MCF 10A (cell line): ENCODE measurements at regions not wholly inside any gene's neighbourhood (a gene's known extent, or its start where the extent isn't known, plus 50 kb on each side); places are given as distances from the start of the nearest gene placed in this dataset.

Experiments
- BruUV-seq: library from RNA; stranded (reverse); fragments of 400-500 nt; replicated peaks from 2 replicates; lab custom pipeline; 2021; lab: Mats Ljungman, UMichigan
- CTCF ChIA-PET: fragments of 300-600 bp; sonication (Branson Sonifier 250); formaldehyde crosslinking; extraction: SDS; loops from one replicate; lab custom pipeline; 2021; ENCODE audit warnings: antibody characterized with exemption, inconsistent platforms; lab: Yijun Ruan, JAX
- POLR2A ChIA-PET: fragments of 300-600, 350-650 bp; sonication (Branson Sonifier 250); formaldehyde crosslinking; extraction: SDS; loops from one replicate; lab custom pipeline; 2020; ENCODE audit warnings: antibody characterized with exemption, inconsistent platforms; lab: Yijun Ruan, JAX
- DNase-seq: peaks from one replicate; pipeline ENCODE4 v3.0.0-alpha.2; 2018; ENCODE audit not compliant: unreplicated experiment
- H3K27ac Mint-ChIP-seq: one replicate; pipeline ENCODE4 v1.8.0; 2022; ENCODE audit warnings: mild to moderate bottlenecking, low read depth, mixed read lengths; ENCODE audit not compliant: unreplicated experiment
- H3K27me3 Mint-ChIP-seq: one replicate; pipeline ENCODE4 v1.8.0; 2022; ENCODE audit warnings: mixed read lengths; ENCODE audit not compliant: insufficient read depth, unreplicated experiment
- H3K36me3 Mint-ChIP-seq: one replicate; pipeline ENCODE4 v1.8.0; 2022; ENCODE audit warnings: mild to moderate bottlenecking, moderate library complexity, mixed read lengths; ENCODE audit not compliant: insufficient read depth, unreplicated experiment
- H3K4me1 Mint-ChIP-seq: one replicate; pipeline ENCODE4 v1.8.0; 2022; ENCODE audit warnings: mixed read lengths; ENCODE audit not compliant: insufficient read depth, unreplicated experiment
- H3K4me3 Mint-ChIP-seq: one replicate; pipeline ENCODE4 v1.8.0; 2022; ENCODE audit warnings: mild to moderate bottlenecking, moderate library complexity, mixed read lengths; ENCODE audit not compliant: unreplicated experiment
- H3K9me3 Mint-ChIP-seq: one replicate; pipeline ENCODE4 v1.8.0; 2022; ENCODE audit warnings: mixed read lengths; ENCODE audit not compliant: unreplicated experiment
- intact Hi-C: fragments of 100-400 bp; cut with micrococcal nuclease; formaldehyde crosslinking; loops from 2 replicates; pipeline ENCODE4 v1.14.1; 2022
- TF ChIP-seq, protein P1 (sequence below): fragments of 200-600 bp; IDR thresholded peaks from one replicate; pipeline ENCODE4 v1.8.0; 2022; ENCODE audit warnings: antibody characterized with exemption, mild to moderate bottlenecking; ENCODE audit not compliant: unreplicated experiment

DNA sequence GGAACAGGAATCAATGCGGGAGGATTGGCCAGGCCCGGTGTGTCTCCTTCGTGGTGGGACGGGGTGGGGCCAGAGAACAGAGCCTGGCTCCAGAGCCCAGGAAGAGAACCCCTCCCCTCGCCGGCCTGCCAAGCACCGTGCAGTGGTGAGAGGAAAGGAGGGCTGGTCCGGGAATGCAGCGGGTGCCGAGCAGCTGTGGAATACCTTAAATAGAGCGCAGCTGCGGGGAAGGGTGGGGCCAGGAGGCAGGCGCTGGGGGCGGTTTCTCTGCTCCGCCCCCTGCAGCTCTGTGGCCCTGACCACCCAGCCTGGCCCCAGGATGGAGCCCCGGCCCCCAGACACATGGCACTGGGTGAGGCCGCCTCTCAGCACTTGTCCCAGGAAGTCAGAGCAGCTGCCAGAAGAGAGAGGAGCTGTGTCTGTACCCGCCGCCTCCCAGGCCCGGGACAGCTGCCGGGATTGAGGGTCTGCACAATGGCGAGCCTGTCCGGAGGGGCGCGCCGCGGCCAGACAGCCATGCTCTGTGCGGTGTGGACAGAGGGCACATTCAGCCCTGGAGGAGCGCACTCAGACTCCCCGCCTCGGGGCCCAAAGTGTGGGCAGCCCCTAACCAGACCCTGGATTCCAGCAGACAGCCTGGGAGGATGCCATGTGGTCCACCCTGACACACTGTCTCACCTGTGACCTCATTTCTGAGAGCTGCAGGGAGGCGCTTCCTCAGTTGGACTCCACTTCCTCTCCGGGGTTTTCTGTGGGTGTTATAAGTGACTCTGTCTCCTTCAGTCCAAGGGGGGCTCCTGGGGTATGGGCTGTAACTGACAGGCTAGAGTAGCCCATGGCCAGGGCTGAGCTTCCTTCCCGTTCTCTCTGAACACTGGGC lies 268.8 kb downstream of the SEC14L1 start:
- H3K4me1 Mint-ChIP-seq: peaks cover 60% of the 10 kb centered on the region
- H3K9me3 Mint-ChIP-seq: no peaks in the 10 kb centered on the region
- peak; percentile 39 for DNase-seq
- H3K4me3 Mint-ChIP-seq: peak overlapping the region; percentile 37
- intact Hi-C loops: loop anchor here (5.0 kb wide), 1 partner anchor 42 kb away; no protein-coding TSS in a partner anchor
- H3K27me3 Mint-ChIP-seq: no peaks in the 10 kb centered on the region
- TF ChIP-seq, protein P1, sequence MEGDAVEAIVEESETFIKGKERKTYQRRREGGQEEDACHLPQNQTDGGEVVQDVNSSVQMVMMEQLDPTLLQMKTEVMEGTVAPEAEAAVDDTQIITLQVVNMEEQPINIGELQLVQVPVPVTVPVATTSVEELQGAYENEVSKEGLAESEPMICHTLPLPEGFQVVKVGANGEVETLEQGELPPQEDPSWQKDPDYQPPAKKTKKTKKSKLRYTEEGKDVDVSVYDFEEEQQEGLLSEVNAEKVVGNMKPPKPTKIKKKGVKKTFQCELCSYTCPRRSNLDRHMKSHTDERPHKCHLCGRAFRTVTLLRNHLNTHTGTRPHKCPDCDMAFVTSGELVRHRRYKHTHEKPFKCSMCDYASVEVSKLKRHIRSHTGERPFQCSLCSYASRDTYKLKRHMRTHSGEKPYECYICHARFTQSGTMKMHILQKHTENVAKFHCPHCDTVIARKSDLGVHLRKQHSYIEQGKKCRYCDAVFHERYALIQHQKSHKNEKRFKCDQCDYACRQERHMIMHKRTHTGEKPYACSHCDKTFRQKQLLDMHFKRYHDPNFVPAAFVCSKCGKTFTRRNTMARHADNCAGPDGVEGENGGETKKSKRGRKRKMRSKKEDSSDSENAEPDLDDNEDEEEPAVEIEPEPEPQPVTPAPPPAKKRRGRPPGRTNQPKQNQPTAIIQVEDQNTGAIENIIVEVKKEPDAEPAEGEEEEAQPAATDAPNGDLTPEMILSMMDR: no peak
- peaks cover 35% of the 10 kb centered on the region for H3K36me3 Mint-ChIP-seq
- POLR2A ChIA-PET: interaction anchor here (0.6 to 7.1 kb wide), 3 partner anchors 15 to 133 kb away, joined by 3 to 112 read pairs (median 3); no protein-coding TSS in a partner anchor
- no TSS peak for BruUV-seq
- CTCF ChIA-PET: interaction anchor here (0.5 to 3.1 kb wide), 5 partner anchors 9 to 972 kb away, joined by 4 to 15 read pairs (median 4); no protein-coding TSS in a partner anchor
- peak overlapping the region; percentile 79 for H3K27ac Mint-ChIP-seq

DNA sequence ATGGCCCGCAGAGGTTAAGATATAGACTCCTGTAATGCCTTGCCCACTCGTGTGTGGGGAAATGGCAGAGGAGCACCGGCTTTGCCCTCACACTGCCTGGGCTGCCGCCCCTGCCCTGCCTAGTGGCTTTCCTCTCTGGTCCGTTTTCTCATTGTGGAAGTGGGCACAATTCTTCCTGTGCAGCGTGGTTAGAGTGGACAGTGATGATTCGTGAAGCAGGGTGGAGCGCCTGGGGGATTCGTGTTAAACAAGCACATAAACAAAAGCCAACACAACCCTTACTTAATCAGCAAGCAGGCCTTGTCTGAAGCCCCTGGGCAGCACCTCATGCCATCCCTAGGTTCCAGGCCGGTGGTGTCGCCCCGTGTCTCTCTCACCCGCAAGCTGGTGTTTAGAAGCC lies 269.7 kb downstream of the SEC14L1 start:
- H3K9me3 Mint-ChIP-seq: no peaks in the 10 kb centered on the region
- H3K4me3 Mint-ChIP-seq: no peak overlapping the region
- TF ChIP-seq, protein P1: no peak
- ChIA-PET CTCF (interaction anchor here (0.5 to 3.1 kb wide), 5 partner anchors 9 to 195 kb away, joined by 4 to 15 read pairs (median 5); no protein-coding TSS in a partner anchor), POLR2A (interaction anchor here (0.6 to 7.1 kb wide), 4 partner anchors 14 to 256 kb away, joined by 3 to 112 read pairs (median 3); no protein-coding TSS in a partner anchor)
- no peaks in the 10 kb centered on the region for H3K27me3 Mint-ChIP-seq
- BruUV-seq: no TSS peak
- H3K36me3 Mint-ChIP-seq: peaks cover 41% of the 10 kb centered on the region
- H3K4me1 Mint-ChIP-seq: peaks cover 53% of the 10 kb centered on the region
- intact Hi-C loops: no loop called here
- H3K27ac Mint-ChIP-seq: no peak overlapping the region
- no peak for DNase-seq

DNA sequence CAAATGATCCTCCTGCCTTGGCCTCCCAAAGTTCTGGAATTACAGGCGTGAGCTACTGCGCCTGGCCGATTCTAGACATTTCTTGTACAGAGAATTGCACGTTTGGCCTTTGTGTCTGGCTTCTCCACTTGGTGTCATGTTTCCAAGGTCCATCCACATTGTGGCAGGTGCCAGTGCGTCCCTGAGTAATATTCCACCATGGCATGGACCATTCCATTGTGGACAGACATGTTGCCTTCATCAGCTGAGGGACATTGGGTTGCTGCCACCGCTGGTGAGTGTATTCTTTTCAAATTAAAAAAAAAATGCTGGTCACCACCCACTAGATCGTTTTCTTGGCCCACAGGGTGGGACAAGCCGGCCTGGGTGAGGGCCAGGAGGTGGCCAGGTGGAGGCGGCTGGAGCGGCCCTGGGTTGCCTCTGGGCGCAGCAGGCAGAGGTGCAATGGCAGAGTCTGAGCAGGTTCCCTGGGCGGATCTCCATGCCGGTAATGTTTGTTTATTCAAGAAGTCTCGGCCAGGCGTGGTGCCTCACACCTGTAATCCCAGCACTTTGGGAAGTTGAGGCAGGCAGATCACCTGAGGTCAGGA lies 274.1 kb downstream of the SEC14L1 start:
- no peak overlapping the region for H3K27ac Mint-ChIP-seq
- no peak overlapping the region for H3K4me3 Mint-ChIP-seq
- intact Hi-C loops: no loop called here
- H3K36me3 Mint-ChIP-seq: peaks cover 66% of the 10 kb centered on the region
- H3K27me3 Mint-ChIP-seq: no peaks in the 10 kb centered on the region
- ChIA-PET POLR2A (interaction anchor here (1.4 to 3.4 kb wide), 3 partner anchors 84 to 130 kb away, joined by 3 to 13 read pairs (median 3); no protein-coding TSS in a partner anchor), CTCF (interaction anchor here (0.7 to 1.3 kb wide), 3 partner anchors 11 to 71 kb away, joined by 3 to 6 read pairs (median 4); no protein-coding TSS in a partner anchor)
- peaks cover 27% of the 10 kb centered on the region for H3K4me1 Mint-ChIP-seq
- TF ChIP-seq, protein P1: no peak
- H3K9me3 Mint-ChIP-seq: no peaks in the 10 kb centered on the region
- no TSS peak for BruUV-seq
- no peak for DNase-seq
